AG10803 (cell line): ENCODE measurements at regions not wholly inside any gene's neighbourhood (a gene's known extent, or its start where the extent isn't known, plus 50 kb on each side); places are given as distances from the start of the nearest gene placed in this dataset.

ENCODE experiments used
- DNase-seq: peaks from one replicate; pipeline ENCODE4 v3.0.0; 2010; ENCODE audit warnings: low read depth
- H3K4me3 ChIP-seq: 2 replicates; pipeline ENCODE4 v1.5.1; 2011; ENCODE audit warnings: mild to moderate bottlenecking, low read length, control low read depth
- CTCF ChIP-seq: conservative IDR thresholded peaks from 2 replicates; pipeline ENCODE4 v1.5.1; 2011; ENCODE audit warnings: mild to moderate bottlenecking, low read length, control low read depth, inconsistent platforms

DNA sequence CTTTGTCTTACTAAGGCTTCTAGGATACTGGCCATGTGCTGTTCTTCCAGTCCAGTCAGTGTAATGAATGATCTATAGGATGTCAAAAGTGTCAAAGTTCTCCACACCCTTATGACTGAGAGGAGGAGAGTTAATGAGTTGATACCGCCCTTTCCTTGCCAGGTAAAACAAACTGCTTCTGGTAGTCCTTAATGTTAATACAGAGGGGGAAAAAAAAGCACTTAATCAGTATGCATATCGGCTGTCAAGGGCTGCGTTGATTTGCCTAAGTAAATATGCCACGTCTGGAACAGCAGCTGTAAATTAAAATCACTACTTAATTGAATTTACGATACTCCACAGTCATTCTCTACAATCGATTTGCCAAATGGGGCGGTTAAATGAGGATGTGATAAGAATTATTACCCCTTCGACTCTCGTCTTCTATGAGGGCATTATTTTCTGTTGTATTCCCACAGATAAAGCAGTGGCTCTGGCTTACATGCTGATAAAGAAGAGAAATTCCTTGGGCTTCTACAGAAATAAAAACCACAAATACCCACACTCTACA, 416.0 kb downstream of the KCNH5 start:
- no peak for DNase-seq
- TF ChIP-seq CTCF: no peak
- no peak overlapping the region for H3K4me3 ChIP-seq

DNA sequence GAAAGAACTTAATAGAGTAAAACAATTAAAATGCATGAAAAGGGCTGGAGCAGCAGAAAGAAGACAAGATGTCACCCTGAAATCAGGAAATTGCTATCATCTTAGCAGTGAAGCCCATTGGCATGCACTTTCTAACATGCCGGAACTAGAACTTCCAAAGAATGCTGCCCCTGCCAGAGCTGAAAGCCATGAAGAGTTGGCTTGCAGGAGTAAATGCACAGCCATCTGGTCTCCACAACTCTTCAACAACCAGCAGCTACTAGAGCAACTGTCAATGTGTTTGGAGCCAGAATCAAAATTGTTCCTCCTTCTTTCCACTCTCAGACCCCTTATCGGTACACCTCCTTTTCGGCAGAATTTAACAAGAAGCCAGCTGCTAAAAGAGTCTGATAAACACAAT, 414.1 kb downstream of the KCNH5 start:
- DNase-seq: no peak
- no peak overlapping the region for H3K4me3 ChIP-seq
- TF ChIP-seq CTCF: no peak

DNA sequence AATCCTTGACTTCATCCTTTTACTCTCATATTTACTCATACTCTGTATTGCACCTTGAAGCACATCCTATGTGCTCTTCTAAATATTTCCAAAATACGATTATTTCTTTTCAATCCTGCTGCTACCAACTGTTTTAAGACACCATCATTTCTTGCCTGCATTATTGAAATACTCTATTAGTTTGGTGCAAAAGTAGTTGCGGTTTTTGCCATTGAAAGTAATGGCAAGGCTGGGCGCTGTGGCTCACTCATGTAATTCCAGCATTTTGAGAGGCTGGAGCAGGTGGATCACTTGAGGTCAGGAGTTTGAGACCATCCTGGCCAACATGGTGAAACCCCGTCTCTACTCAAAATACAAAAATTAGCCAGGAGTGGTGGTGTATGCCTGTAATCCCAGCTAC, 412.5 kb downstream of the KCNH5 start:
- TF ChIP-seq CTCF: no peak
- H3K4me3 ChIP-seq: no peak overlapping the region
- no peak for DNase-seq

- no peak for DNase-seq
- no peak for TF ChIP-seq CTCF
- no peak overlapping the region for H3K4me3 ChIP-seq
Observed at GRCh38 chr14:62645649-62646048, 399.6 kb downstream of the KCNH5 start.
